H1 (cell line): ENCODE measurements at regions not wholly inside any gene's neighbourhood (a gene's known extent, or its start where the extent isn't known, plus 50 kb on each side); places are given as distances from the start of the nearest gene placed in this dataset.

ENCODE experiments used
- CTCF ChIA-PET: fragments of 300-600 bp; sonication (Branson Sonifier 250); formaldehyde crosslinking; loops from one replicate; lab custom pipeline; 2021; ENCODE audit not compliant: partially characterized antibody; lab: Charles Lee
- POLR2A ChIA-PET: fragments of 300-600 bp; sonication (Branson Sonifier 250); formaldehyde crosslinking; loops from one replicate; lab custom pipeline; 2021; ENCODE audit warnings: inconsistent platforms; ENCODE audit not compliant: partially characterized antibody; lab: Charles Lee
- DNase-seq, 2 experiments: peaks; one replicate each; pipeline versions ENCODE4 v3.0.0 to v3.0.0-alpha.2; 2010 to 2022; ENCODE audit warnings: low spot score in 2 of 2, low read depth in 1 of 2, mixed read lengths in 1 of 2
- FAIRE-seq: peaks from 2 replicates; lab custom pipeline; 2011; peaks lifted over from hg19 to GRCh38; lab: Jason Lieb, UNC
- H2AFZ ChIP-seq: 2 replicates; pipeline ENCODE4 v1.8.1; 2012; ENCODE audit warnings: low read length, inconsistent platforms
- H2AK5ac ChIP-seq: 2 replicates; pipeline ENCODE4 v1.6.1; 2013; ENCODE audit warnings: low read depth, low read length
- H2BK120ac ChIP-seq: replicated peaks from 2 replicates; pipeline ENCODE3; 2013; ENCODE audit warnings: low read depth, low read length, inconsistent platforms
- H2BK12ac ChIP-seq: 2 replicates; pipeline ENCODE4 v1.6.1; 2013; ENCODE audit warnings: low read depth, low read length
- H2BK15ac ChIP-seq: 2 replicates; pipeline ENCODE4 v1.6.1; 2013; ENCODE audit warnings: low read length
- H2BK20ac ChIP-seq: 2 replicates; pipeline ENCODE4 v1.6.1; 2013; ENCODE audit warnings: low read length
- H2BK5ac ChIP-seq: 2 replicates; pipeline ENCODE4 v1.6.1; 2013; ENCODE audit warnings: low read depth, low read length
- H3K14ac ChIP-seq: 2 replicates; pipeline ENCODE4 v1.6.1; 2013; ENCODE audit warnings: inconsistent platforms; ENCODE audit not compliant: insufficient read length
- H3K18ac ChIP-seq: 2 replicates; pipeline ENCODE4 v1.6.1; 2013; ENCODE audit warnings: low read length; ENCODE audit errors: extremely low read depth
- H3K23ac ChIP-seq: 2 replicates; pipeline ENCODE4 v1.6.1; 2013; ENCODE audit warnings: inconsistent platforms; ENCODE audit not compliant: insufficient read length
- H3K23me2 ChIP-seq: 2 replicates; pipeline ENCODE4 v1.6.1; 2013; ENCODE audit warnings: low read depth, low read length
- H3K27ac ChIP-seq: 2 replicates; pipeline ENCODE4 v1.6.1; 2011; ENCODE audit warnings: low read depth, low read length, inconsistent platforms
- H3K27me3 ChIP-seq, 4 experiments: replicated peaks in 1 of 4; 1 replicate in 1 of 4; 2 replicates in 3 of 4; pipeline versions ENCODE4 v1.6.1 to v1.8.1; 2011 to 2013; ENCODE audit warnings: low read length in 3 of 4, mild to moderate bottlenecking in 3 of 4, inconsistent platforms in 2 of 4, mixed read lengths in 2 of 4, moderate library complexity in 1 of 4; ENCODE audit not compliant: control insufficient read depth in 3 of 4, insufficient read depth in 3 of 4; ENCODE audit errors: extremely low read depth in 1 of 4
- H3K36me3 ChIP-seq, 4 experiments: 2 replicates each; pipeline versions ENCODE4 v1.6.1 to v1.8.1; 2011 to 2013; ENCODE audit warnings: mild to moderate bottlenecking in 4 of 4, low read length in 3 of 4, moderate library complexity in 2 of 4, control low read depth in 1 of 4, inconsistent platforms in 1 of 4; ENCODE audit not compliant: insufficient read depth in 4 of 4, control insufficient read depth in 2 of 4
- H3K4ac ChIP-seq: replicated peaks from 2 replicates; pipeline ENCODE3; 2013; ENCODE audit warnings: low read length, low read depth, mixed read lengths, inconsistent platforms; ENCODE audit not compliant: insufficient read length
- H3K4me1 ChIP-seq, 4 experiments: replicated peaks in 1 of 4; 1 replicate in 1 of 4; 2 replicates in 3 of 4; pipeline versions ENCODE4 v1.6.1 to v1.8.1; 2011 to 2013; ENCODE audit warnings: low read length in 3 of 4, inconsistent platforms in 2 of 4, mixed read lengths in 1 of 4; ENCODE audit not compliant: insufficient read depth in 4 of 4, control insufficient read depth in 3 of 4
- H3K4me2 ChIP-seq, 2 experiments: 2 replicates each; pipeline versions ENCODE4 v1.6.1 to v1.8.1; 2011 to 2013; ENCODE audit warnings: low read depth in 2 of 2, low read length in 2 of 2, control low read depth in 1 of 2, inconsistent platforms in 1 of 2, mild to moderate bottlenecking in 1 of 2; ENCODE audit not compliant: insufficient read depth in 1 of 2
- H3K4me3 ChIP-seq, 4 experiments: fragments of 200-600, 300-600 bp in 1 of 4; sonication (generic), shearing (Covaris generic), sonication (Bioruptor Twin) in 1 of 4; 2 replicates each; pipeline versions ENCODE4 v1.5.1 to v1.8.1; 2011 to 2016; ENCODE audit warnings: low read length in 4 of 4, low read depth in 3 of 4, control low read depth in 2 of 4, inconsistent platforms in 2 of 4, mild to moderate bottlenecking in 2 of 4, mixed read lengths in 1 of 4, moderate library complexity in 1 of 4; ENCODE audit not compliant: insufficient read depth in 2 of 4; ENCODE audit errors: extremely low read depth in 1 of 4
- H3K56ac ChIP-seq: replicated peaks from 2 replicates; pipeline ENCODE3; 2013; ENCODE audit warnings: low read depth, mild to moderate bottlenecking, mixed read lengths, low read length, inconsistent platforms; ENCODE audit not compliant: insufficient read length
- H3K79me1 ChIP-seq: 2 replicates; pipeline ENCODE4 v1.6.1; 2013; ENCODE audit warnings: low read depth, low read length, control low read depth
- H3K79me2 ChIP-seq, 2 experiments: 2 replicates each; pipeline versions ENCODE4 v1.6.1 to v1.8.1; 2012 to 2013; ENCODE audit warnings: low read length in 2 of 2, mild to moderate bottlenecking in 2 of 2, inconsistent platforms in 1 of 2; ENCODE audit not compliant: insufficient read depth in 2 of 2, control insufficient read depth in 1 of 2
- H3K9ac ChIP-seq, 4 experiments: replicated peaks in 1 of 4; 1 replicate in 1 of 4; 2 replicates in 3 of 4; pipeline versions ENCODE4 v1.6.1 to v1.8.1; 2011 to 2013; ENCODE audit warnings: low read depth in 3 of 4, low read length in 3 of 4, control low read depth in 2 of 4, mild to moderate bottlenecking in 2 of 4, moderate library complexity in 2 of 4, inconsistent platforms in 1 of 4; ENCODE audit errors: extremely low read depth in 1 of 4
- H3K9me3 ChIP-seq, 2 experiments: 2 replicates each; pipeline versions ENCODE4 v1.6.1 to v1.8.1; 2012 to 2013; ENCODE audit warnings: mild to moderate bottlenecking in 2 of 2, moderate library complexity in 2 of 2, control low read depth in 1 of 2, inconsistent platforms in 1 of 2, low read depth in 1 of 2, low read length in 1 of 2, mixed read lengths in 1 of 2; ENCODE audit not compliant: insufficient read depth in 2 of 2
- H4K20me1 ChIP-seq, 2 experiments: replicated peaks in 1 of 2; 2 replicates each; pipeline versions ENCODE3 to v1.8.1; 2011 to 2013; ENCODE audit warnings: inconsistent platforms in 2 of 2, low read length in 2 of 2, mild to moderate bottlenecking in 1 of 2; ENCODE audit not compliant: insufficient read depth in 2 of 2, control insufficient read depth in 1 of 2
- H4K5ac ChIP-seq: 2 replicates; pipeline ENCODE4 v1.6.1; 2013; ENCODE audit warnings: low read length, low read depth, mixed read lengths, inconsistent platforms; ENCODE audit not compliant: insufficient read length
- H4K8ac ChIP-seq: 2 replicates; pipeline ENCODE4 v1.8.0; 2013; ENCODE audit warnings: mild to moderate bottlenecking, moderate library complexity, low read length, inconsistent platforms; ENCODE audit not compliant: insufficient read depth; ENCODE audit errors: extremely low read depth
- H4K91ac ChIP-seq: replicated peaks from 2 replicates; pipeline ENCODE3; 2013; ENCODE audit warnings: low read length, mixed read lengths, inconsistent platforms; ENCODE audit not compliant: insufficient read length
- ATF2 ChIP-seq: IDR thresholded peaks from 2 replicates; pipeline ENCODE4 v1.6.1; 2012; ENCODE audit warnings: low read length, inconsistent platforms
- BACH1 ChIP-seq: IDR thresholded peaks from 2 replicates; pipeline ENCODE4 v1.6.1; 2012; ENCODE audit warnings: low read length, improper control_type of control experiment
- EGR1 ChIP-seq: IDR thresholded peaks from 2 replicates; pipeline ENCODE4 v1.6.1; 2011; ENCODE audit warnings: low read depth, low read length, borderline replicate concordance
- KDM1A ChIP-seq: fragments of 200-600, 300-600 bp; sonication (generic); IDR thresholded peaks from 2 replicates; pipeline ENCODE4 v1.7.1; 2016; ENCODE audit warnings: mild to moderate bottlenecking, low read length, borderline replicate concordance
- KDM4A ChIP-seq: IDR thresholded peaks from one replicate; pipeline ENCODE4 v1.7.1; 2012; ENCODE audit warnings: low read depth, mild to moderate bottlenecking, moderate library complexity, low read length, inconsistent platforms; ENCODE audit not compliant: severe bottlenecking
- RXRA ChIP-seq: IDR thresholded peaks from 2 replicates; pipeline ENCODE4 v1.6.1; 2011; ENCODE audit warnings: low read depth, mild to moderate bottlenecking, low read length, moderate library complexity; ENCODE audit not compliant: insufficient read depth
- ZNF274 ChIP-seq: IDR thresholded peaks from 2 replicates; pipeline ENCODE4 v1.7.0; 2012; ENCODE audit warnings: low read length, borderline replicate concordance; ENCODE audit errors: extremely low read depth
- WGBS, 2 experiments: shearing (Covaris generic) in 1 of 2; methylation state at CpG; one replicate each; pipeline versions ENCODE4 v1.1.6 to v1.1.7; 2013 to 2015; ENCODE audit warnings: low lambda C conversion rate in 2 of 2, mixed read lengths in 2 of 2, inconsistent platforms in 1 of 2, low coverage in 1 of 2, missing lambda C conversion rate in 1 of 2; ENCODE audit not compliant: insufficient replicate concordance in 2 of 2, insufficient coverage in 1 of 2, insufficient read length in 1 of 2; ENCODE audit errors: extremely low coverage in 1 of 2, missing lambda C conversion rate in 1 of 2; 5-methylcytosine and 5-hydroxymethylcytosine counted together
- TF ChIP-seq, protein P1 (sequence below), 3 experiments: IDR thresholded peaks; 1 replicate in 2 of 3; 2 replicates in 1 of 3; pipeline versions ENCODE4 v1.5.1 to v1.6.1; 2011; ENCODE audit warnings: low read length in 3 of 3, mild to moderate bottlenecking in 3 of 3, inconsistent platforms in 2 of 3, low read depth in 1 of 3, moderate library complexity in 1 of 3; ENCODE audit not compliant: insufficient read depth in 1 of 3; ENCODE audit errors: control extremely low read depth in 1 of 3

GRCh38 chr20:24768713-24769601 is 180.1 kb upstream of the CST7 start:
- no peak overlapping the region for H3K27ac ChIP-seq
- no peak overlapping the region for H3K4me3 ChIP-seq
- TF ChIP-seq KDM4A (no peak), ZNF274 (no peak), KDM1A (no peak), EGR1 (no peak), ATF2 (no peak), RXRA (no peak), BACH1 (no peak)
- TF ChIP-seq, protein P1, sequence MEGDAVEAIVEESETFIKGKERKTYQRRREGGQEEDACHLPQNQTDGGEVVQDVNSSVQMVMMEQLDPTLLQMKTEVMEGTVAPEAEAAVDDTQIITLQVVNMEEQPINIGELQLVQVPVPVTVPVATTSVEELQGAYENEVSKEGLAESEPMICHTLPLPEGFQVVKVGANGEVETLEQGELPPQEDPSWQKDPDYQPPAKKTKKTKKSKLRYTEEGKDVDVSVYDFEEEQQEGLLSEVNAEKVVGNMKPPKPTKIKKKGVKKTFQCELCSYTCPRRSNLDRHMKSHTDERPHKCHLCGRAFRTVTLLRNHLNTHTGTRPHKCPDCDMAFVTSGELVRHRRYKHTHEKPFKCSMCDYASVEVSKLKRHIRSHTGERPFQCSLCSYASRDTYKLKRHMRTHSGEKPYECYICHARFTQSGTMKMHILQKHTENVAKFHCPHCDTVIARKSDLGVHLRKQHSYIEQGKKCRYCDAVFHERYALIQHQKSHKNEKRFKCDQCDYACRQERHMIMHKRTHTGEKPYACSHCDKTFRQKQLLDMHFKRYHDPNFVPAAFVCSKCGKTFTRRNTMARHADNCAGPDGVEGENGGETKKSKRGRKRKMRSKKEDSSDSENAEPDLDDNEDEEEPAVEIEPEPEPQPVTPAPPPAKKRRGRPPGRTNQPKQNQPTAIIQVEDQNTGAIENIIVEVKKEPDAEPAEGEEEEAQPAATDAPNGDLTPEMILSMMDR (IDR thresholded peaks at IDR 0.05; ENCODE audit: control extremely low read depth in 1 of 3, insufficient read depth in 1 of 3, low read depth in 1 of 3, low read length in 3 of 3) = no peak

More at GRCh38 chr20:24768713-24769601, 180.1 kb upstream of the CST7 start:
- H2BK15ac ChIP-seq = no peak overlapping the region
- WGBS, 2 experiments = 86% methylated on average over 10 of the region's 10 CpGs; no CpG with 5 or more reads in 1 of the 2 experiments
- H3K79me2 ChIP-seq = no peaks in the 10 kb centered on the region
- H3K27me3 ChIP-seq = no peaks in the 10 kb centered on the region
- H3K36me3 ChIP-seq = no peaks in the 10 kb centered on the region
- H4K91ac ChIP-seq = no peak overlapping the region
- H3K9ac ChIP-seq = no peak overlapping the region
- no peak overlapping the region for H3K56ac ChIP-seq
- no peaks in the 10 kb centered on the region for H3K79me1 ChIP-seq
- no peaks in the 10 kb centered on the region for H3K4me1 ChIP-seq
- no peak overlapping the region for H4K8ac ChIP-seq
- H3K18ac ChIP-seq = no peak overlapping the region
- CTCF ChIA-PET = interaction anchor here (0.6 to 2.0 kb wide), 3 partner anchors 9 to 449 kb away, joined by 3 to 6 read pairs (median 5); no protein-coding TSS in a partner anchor
- H3K14ac ChIP-seq = no peak overlapping the region
- no peak for FAIRE-seq
- H4K20me1 ChIP-seq = no peaks in the 10 kb centered on the region
- H2BK5ac ChIP-seq = no peak overlapping the region
- no peak for DNase-seq
- H3K4ac ChIP-seq = no peak overlapping the region
- POLR2A ChIA-PET = no interaction called here
- no peak overlapping the region for H4K5ac ChIP-seq
- H2BK12ac ChIP-seq = no peak overlapping the region
- no peaks in the 10 kb centered on the region; a peak in 1 of 4 replicates for H3K9me3 ChIP-seq
- no peak overlapping the region for H3K4me2 ChIP-seq
- H3K23me2 ChIP-seq = no peaks in the 10 kb centered on the region; the same call in 1 of the 2 replicates
- H2AK5ac ChIP-seq = no peak overlapping the region
- no peak overlapping the region for H3K23ac ChIP-seq
- no peak overlapping the region for H2BK20ac ChIP-seq
- no peak overlapping the region for H2BK120ac ChIP-seq
- H2AFZ ChIP-seq = no peak overlapping the region
